UCSD-AML1 (cell line): ENCODE measurements at regions not wholly inside any gene's neighbourhood (a gene's known extent, or its start where the extent isn't known, plus 50 kb on each side); places are given as distances from the start of the nearest gene placed in this dataset.
A peak's percentile ranks its signal among the peaks of the same experiment; 100 is the strongest.

ENCODE experiments used
- DNase-seq: peaks from one replicate; lab custom pipeline; 2025; ENCODE audit not compliant: unreplicated experiment; lab: John Stamatoyannopoulos, UW

GRCh38 chr2:147657086-147658000, 187.5 kb upstream of the ACVR2A start:
- no peak for DNase-seq

- no peak for DNase-seq
Observed at GRCh38 chr2:147649998-147650397, 194.8 kb upstream of the ACVR2A start.

- DNase-seq, result no peak
Observed at GRCh38 chr2:147649286-147649685, 195.5 kb upstream of the ACVR2A start.

GRCh38 chr2:147648471-147648870, 196.4 kb upstream of the ACVR2A start:
- DNase-seq, result no peak

GRCh38 chr2:147647816-147648215, 197.0 kb upstream of the ACVR2A start:
- DNase-seq, result no peak

GRCh38 chr2:147646818-147647468, 197.9 kb upstream of the ACVR2A start:
- DNase-seq, result no peak

- DNase-seq, result no peak
Observed at GRCh38 chr2:147644491-147644890, 200.3 kb upstream of the ACVR2A start.

GRCh38 chr2:147642765-147643164, 202.1 kb upstream of the ACVR2A start:
- no peak for DNase-seq

- no peak for DNase-seq
Observed at GRCh38 chr2:147641651-147642050, 203.2 kb upstream of the ACVR2A start.

- DNase-seq, result no peak
Observed at GRCh38 chr2:147639891-147640290, 204.9 kb upstream of the ACVR2A start.

GRCh38 chr2:147639386-147639785, 205.4 kb upstream of the ACVR2A start:
- DNase-seq, result no peak

- DNase-seq, result no peak
Observed at GRCh38 chr2:147636886-147637285, 207.9 kb upstream of the ACVR2A start.

GRCh38 chr2:147636238-147636882, 208.5 kb upstream of the ACVR2A start:
- DNase-seq, result peak; percentile 12

GRCh38 chr2:147634826-147635225, 210.0 kb upstream of the ACVR2A start:
- DNase-seq, result no peak

- DNase-seq, result peak; percentile 17
Observed at GRCh38 chr2:147632198-147632597, 212.6 kb upstream of the ACVR2A start.

GRCh38 chr2:147631294-147631693, 213.5 kb upstream of the ACVR2A start:
- DNase-seq, result peak; percentile 19

GRCh38 chr2:147630585-147630984, 214.2 kb upstream of the ACVR2A start:
- DNase-seq, result peak; percentile 42

GRCh38 chr2:147628971-147629421, 215.8 kb upstream of the ACVR2A start:
- no peak for DNase-seq

GRCh38 chr2:147623328-147623727, 221.5 kb upstream of the ACVR2A start:
- peak; percentile 24 for DNase-seq

GRCh38 chr2:147621656-147622197, 223.1 kb upstream of the ACVR2A start:
- no peak for DNase-seq

GRCh38 chr2:147619808-147620207, 225.0 kb upstream of the ACVR2A start:
- no peak for DNase-seq
